ENCODE measurements at regions not wholly inside any gene's neighbourhood (a gene's known extent, or its start where the extent isn't known, plus 50 kb on each side); places are given as distances from the start of the nearest gene placed in this dataset.

- Histone ChIP-seq H3K27me3 (replicated peaks; ENCODE audit: insufficient read depth) (no peaks in the 10 kb centered on the region), H3K36me3 (no peaks in the 10 kb centered on the region), H3K4me1 (replicated peaks) (no peaks in the 10 kb centered on the region), H3K27ac (no peak overlapping the region), H3K4me3 (no peak overlapping the region), H3K9me3 (no peaks in the 10 kb centered on the region)
- intact Hi-C loops (cut with DNase I), result loop anchor here (10.0 kb wide), 1 partner anchor 162 kb away; no protein-coding TSS in a partner anchor
- 90% methylated on average over 2 of the region's 2 CpGs for WGBS
- DNase-seq (ENCODE audit: low spot score), result no peak
- TF ChIP-seq POLR2AphosphoS5 (IDR thresholded peaks at IDR 0.05), result no peak
Observed at GRCh38 chr2:38477006-38477405, 99.9 kb upstream of the ATL2 start.

GRCh38 chr2:38475567-38475881 lies 98.5 kb upstream of the ATL2 start:
- 81% methylated on average over 3 of the region's 3 CpGs for WGBS
- H3K4me1 ChIP-seq (replicated peaks), result no peaks in the 10 kb centered on the region
- TF ChIP-seq CTCF (IDR thresholded peaks at IDR 0.05) (no peak), POLR2AphosphoS5 (IDR thresholded peaks at IDR 0.05) (no peak), POLR2A (IDR thresholded peaks at IDR 0.05) (no peak)
- no peak for DNase-seq (ENCODE audit: low spot score)
- no peak overlapping the region for H3K4me3 ChIP-seq
- H3K27ac ChIP-seq, result no peak overlapping the region
- H3K9me3 ChIP-seq, result no peaks in the 10 kb centered on the region
- no peaks in the 10 kb centered on the region for H3K27me3 ChIP-seq (replicated peaks; ENCODE audit: insufficient read depth)
- H3K36me3 ChIP-seq, result no peaks in the 10 kb centered on the region
- intact Hi-C loops (cut with DNase I), result loop anchor here (10.0 kb wide), 1 partner anchor 161 kb away; no protein-coding TSS in a partner anchor

- intact Hi-C loops (cut with DNase I), result loop anchor here (10.0 kb wide), 1 partner anchor 160 kb away; no protein-coding TSS in a partner anchor
- H3K27ac ChIP-seq, result no peak overlapping the region
- WGBS, result 87% methylated on average over 6 of the region's 6 CpGs
Observed at GRCh38 chr2:38474715-38475566, 97.9 kb upstream of the ATL2 start.

GRCh38 chr2:38474021-38474456 lies 97.0 kb upstream of the ATL2 start:
- WGBS, result 79% methylated on average over 3 of the region's 3 CpGs
- intact Hi-C loops (cut with DNase I), result loop anchor here (10.0 kb wide), 1 partner anchor 159 kb away; no protein-coding TSS in a partner anchor
- Histone ChIP-seq H3K9me3 (no peaks in the 10 kb centered on the region), H3K4me3 (no peak overlapping the region), H3K27me3 (replicated peaks; ENCODE audit: insufficient read depth) (no peaks in the 10 kb centered on the region), H3K27ac (no peak overlapping the region), H3K4me1 (replicated peaks) (no peaks in the 10 kb centered on the region), H3K36me3 (no peaks in the 10 kb centered on the region)
- TF ChIP-seq POLR2A (IDR thresholded peaks at IDR 0.05) (no peak), POLR2AphosphoS5 (IDR thresholded peaks at IDR 0.05) (no peak), CTCF (IDR thresholded peaks at IDR 0.05) (no peak)
- DNase-seq (ENCODE audit: low spot score), result no peak

More at GRCh38 chr2:38474715-38475566, 97.9 kb upstream of the ATL2 start:
- Histone ChIP-seq H3K4me1 (replicated peaks) (no peaks in the 10 kb centered on the region), H3K9me3 (no peaks in the 10 kb centered on the region), H3K36me3 (no peaks in the 10 kb centered on the region), H3K4me3 (no peak overlapping the region), H3K27me3 (replicated peaks; ENCODE audit: insufficient read depth) (no peaks in the 10 kb centered on the region)
- DNase-seq (ENCODE audit: low spot score), result no peak
- TF ChIP-seq POLR2A (IDR thresholded peaks at IDR 0.05) (no peak), CTCF (IDR thresholded peaks at IDR 0.05) (no peak), POLR2AphosphoS5 (IDR thresholded peaks at IDR 0.05) (no peak)

GRCh38 chr2:38473333-38474005 lies 96.4 kb upstream of the ATL2 start:
- H3K27ac ChIP-seq, result no peak overlapping the region
- no peaks in the 10 kb centered on the region for H3K27me3 ChIP-seq (replicated peaks; ENCODE audit: insufficient read depth)
- H3K4me1 ChIP-seq (replicated peaks), result no peaks in the 10 kb centered on the region
- intact Hi-C loops (cut with DNase I), result loop anchor here (10.0 kb wide), 1 partner anchor 159 kb away; no protein-coding TSS in a partner anchor
- no peaks in the 10 kb centered on the region for H3K36me3 ChIP-seq
- H3K9me3 ChIP-seq, result no peaks in the 10 kb centered on the region
- WGBS, result 85% methylated on average over 5 of the region's 5 CpGs
- DNase-seq (ENCODE audit: low spot score), result no peak
- TF ChIP-seq CTCF (IDR thresholded peaks at IDR 0.05), result no peak
- TF ChIP-seq POLR2A (IDR thresholded peaks at IDR 0.05), result no peak
- no peak for TF ChIP-seq POLR2AphosphoS5 (IDR thresholded peaks at IDR 0.05)
- no peak overlapping the region for H3K4me3 ChIP-seq

Data from prostate gland (tissue), 2 donors.